ENCODE measurements at regions not wholly inside any gene's neighbourhood (a gene's known extent, or its start where the extent isn't known, plus 50 kb on each side); places are given as distances from the start of the nearest gene placed in this dataset.

GRCh38 chr17:77700165-77700881 is 258.2 kb upstream of the TNRC6C start:
- no peak for DNase-seq (ENCODE audit: low spot score)

- no peak for DNase-seq (ENCODE audit: low spot score)
These were observed 256.5 kb upstream of the TNRC6C start for GRCh38 chr17:77701996-77702395.

GRCh38 chr17:77704048-77704815 is 254.3 kb upstream of the TNRC6C start:
- DNase-seq (ENCODE audit: low spot score), result no peak

- DNase-seq (ENCODE audit: low spot score), result no peak
These were observed 251.6 kb upstream of the TNRC6C start for GRCh38 chr17:77706938-77707337.

- DNase-seq (ENCODE audit: low spot score), result no peak
These were observed 251.0 kb upstream of the TNRC6C start for GRCh38 chr17:77707546-77707945.

GRCh38 chr17:77708049-77708448 is 250.5 kb upstream of the TNRC6C start:
- no peak for DNase-seq (ENCODE audit: low spot score)

- no peak for DNase-seq (ENCODE audit: low spot score)
These were observed 249.6 kb upstream of the TNRC6C start for GRCh38 chr17:77708936-77709335.

- DNase-seq (ENCODE audit: low spot score), result no peak
These were observed 248.9 kb upstream of the TNRC6C start for GRCh38 chr17:77709594-77709993.

- no peak for DNase-seq (ENCODE audit: low spot score)
These were observed 245.9 kb upstream of the TNRC6C start for GRCh38 chr17:77712578-77712977.

GRCh38 chr17:77716289-77716926 is 242.1 kb upstream of the TNRC6C start:
- DNase-seq (ENCODE audit: low spot score), result no peak

GRCh38 chr17:77717941-77718668 is 240.4 kb upstream of the TNRC6C start:
- no peak for DNase-seq (ENCODE audit: low spot score)

- no peak for DNase-seq (ENCODE audit: low spot score)
These were observed 239.9 kb upstream of the TNRC6C start for GRCh38 chr17:77718669-77718961.

GRCh38 chr17:77719806-77720205 is 238.7 kb upstream of the TNRC6C start:
- no peak for DNase-seq (ENCODE audit: low spot score)

- DNase-seq (ENCODE audit: low spot score), result no peak
These were observed 237.3 kb upstream of the TNRC6C start for GRCh38 chr17:77720946-77721845.

GRCh38 chr17:77721846-77722160 is 236.7 kb upstream of the TNRC6C start:
- no peak for DNase-seq (ENCODE audit: low spot score)

- no peak for DNase-seq (ENCODE audit: low spot score)
These were observed 236.1 kb upstream of the TNRC6C start for GRCh38 chr17:77722366-77722765.

GRCh38 chr17:77723071-77723908 is 235.2 kb upstream of the TNRC6C start:
- DNase-seq (ENCODE audit: low spot score), result no peak

GRCh38 chr17:77723909-77724875 is 234.3 kb upstream of the TNRC6C start:
- no peak for DNase-seq (ENCODE audit: low spot score)

GRCh38 chr17:77724876-77725615 is 233.5 kb upstream of the TNRC6C start:
- DNase-seq (ENCODE audit: low spot score), result no peak

All from kidney capillary endothelial cell (primary cell).